Epidermal melanocyte (primary cell): ENCODE measurements at regions not wholly inside any gene's neighbourhood (a gene's known extent, or its start where the extent isn't known, plus 50 kb on each side); places are given as distances from the start of the nearest gene placed in this dataset.
A peak's percentile ranks its signal among the peaks of the same experiment; 100 is the strongest.

Experiments
- DNase-seq: peaks from one replicate; pipeline ENCODE4 v3.0.0; 2011; ENCODE audit warnings: low spot score; ENCODE audit not compliant: insufficient read length

DNA sequence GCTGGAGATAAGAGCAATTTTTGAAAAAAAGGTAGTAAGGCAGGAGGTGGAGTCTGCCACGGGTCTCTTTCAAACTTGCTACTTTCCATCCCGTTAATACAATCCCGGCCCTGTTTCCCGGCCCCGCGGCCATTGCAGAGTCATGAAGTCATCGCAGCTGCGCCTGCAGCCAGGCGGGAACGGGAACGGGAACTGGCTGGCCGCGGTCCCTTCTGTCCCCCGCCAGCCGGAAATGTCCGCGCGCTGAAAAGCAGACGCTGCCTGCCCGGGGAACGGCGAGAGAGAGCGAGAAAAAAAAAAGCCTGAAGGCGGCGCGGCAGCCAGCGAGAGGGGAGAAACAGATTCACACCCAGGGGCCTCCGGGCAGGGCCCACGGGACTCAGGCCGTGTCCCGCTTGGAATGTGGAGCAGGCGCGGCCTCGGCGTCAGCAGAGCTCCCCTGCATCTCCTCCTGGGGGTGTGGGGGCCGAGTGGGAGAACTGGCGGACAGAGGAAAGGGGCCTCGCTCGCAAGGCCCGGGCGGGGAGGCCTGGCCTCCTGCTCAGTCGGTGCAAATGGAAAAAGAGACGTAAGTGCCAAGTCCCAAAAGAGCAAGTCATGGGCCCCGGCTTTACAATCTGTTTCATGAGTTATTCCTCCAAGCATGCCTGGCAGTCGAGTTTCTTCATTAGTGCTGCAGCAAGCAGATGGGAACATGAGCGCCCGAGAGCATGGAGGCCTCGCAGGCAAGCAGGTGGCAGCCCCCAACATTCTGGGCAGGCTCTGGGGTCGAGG is 201.2 kb upstream of the GAS1 start:
- peak; percentile 42 for DNase-seq

DNA sequence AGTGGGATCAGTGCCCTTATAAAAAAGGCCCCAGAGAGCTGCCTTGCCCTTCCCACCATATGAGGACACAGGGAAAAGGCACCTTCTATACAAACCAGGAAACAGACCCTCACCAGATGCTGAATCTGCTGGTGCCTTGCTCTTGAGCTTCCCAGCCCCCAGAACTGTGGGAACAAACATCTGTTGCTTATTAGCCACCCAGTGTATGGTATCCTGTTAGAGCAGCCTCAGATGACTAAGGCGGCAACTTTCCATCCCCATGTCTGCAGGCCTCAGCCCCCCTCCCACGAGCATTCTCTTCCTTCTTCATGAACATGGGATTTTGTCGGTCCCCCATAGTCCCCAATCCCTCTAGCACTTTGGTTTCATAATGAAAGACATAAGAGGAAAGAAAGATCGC is 202.5 kb upstream of the GAS1 start:
- DNase-seq = no peak

DNA sequence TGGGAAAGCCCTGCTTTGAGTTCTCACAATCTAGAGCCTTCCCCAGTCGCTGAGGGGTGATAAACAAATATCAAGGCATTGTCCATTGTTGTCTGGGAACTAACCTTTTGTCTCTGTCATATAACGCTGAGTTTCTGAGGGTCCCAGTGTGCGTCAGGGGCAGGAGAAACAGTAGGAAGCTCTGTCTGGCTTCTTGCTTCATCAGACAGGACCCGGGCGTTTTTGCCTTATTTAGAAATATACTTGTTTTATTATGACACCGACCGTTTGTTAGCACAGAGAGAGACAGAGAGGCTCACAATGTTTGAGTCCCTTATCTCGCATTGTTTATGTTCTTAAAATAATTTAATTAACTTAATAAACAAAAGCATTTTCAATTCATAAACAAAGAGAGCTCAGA is 204.9 kb upstream of the GAS1 start:
- DNase-seq = no peak

DNA sequence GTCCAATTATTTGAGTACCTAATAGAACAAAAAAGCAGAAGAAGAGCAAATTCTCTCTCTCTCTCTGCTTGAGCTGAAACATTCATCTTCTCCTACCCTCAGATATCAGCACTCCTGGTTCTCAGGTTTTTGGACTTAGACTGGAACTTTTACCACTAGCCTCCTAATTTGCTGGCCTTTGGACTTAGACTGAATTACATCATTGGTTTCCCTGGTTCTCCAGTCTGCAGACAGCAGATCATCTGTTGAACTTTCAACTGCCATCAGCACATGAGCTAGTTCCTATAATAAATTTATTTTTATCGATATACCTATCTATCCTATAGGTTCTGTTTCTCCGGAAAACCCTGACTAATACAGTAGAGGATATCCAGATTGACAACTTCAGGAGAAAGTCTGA is 208.9 kb upstream of the GAS1 start:
- no peak for DNase-seq

DNA sequence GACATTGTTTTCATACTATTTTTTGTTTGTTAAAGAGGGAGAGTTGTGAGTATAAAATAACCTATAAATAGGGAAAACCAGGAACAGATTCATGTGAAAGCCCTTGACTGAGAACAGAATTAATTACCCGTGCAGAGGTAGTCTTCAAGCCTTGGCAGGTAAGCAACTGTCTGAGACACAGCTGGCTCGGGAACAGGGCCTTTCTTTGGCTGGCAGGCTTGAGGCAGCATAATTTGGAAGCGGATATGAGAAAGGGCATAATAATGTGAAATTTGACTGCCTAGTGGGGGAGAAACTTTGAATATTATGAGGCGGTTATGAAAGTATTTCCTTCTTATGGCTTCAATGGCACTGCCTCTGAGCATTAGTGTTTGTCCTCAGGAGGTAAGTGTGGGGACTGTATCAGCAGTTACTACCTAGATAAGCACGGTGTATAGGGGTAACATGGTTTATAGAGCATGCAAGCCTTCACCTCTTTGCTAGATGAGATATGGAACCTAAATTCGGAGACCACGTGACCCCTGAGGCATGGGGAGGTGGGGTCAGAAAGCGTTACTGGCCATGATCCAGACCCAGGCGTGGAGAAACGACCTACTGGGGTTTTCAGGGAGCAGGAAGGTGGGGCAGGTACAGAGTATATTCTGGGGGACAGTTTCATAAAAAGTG is 210.2 kb upstream of the GAS1 start:
- no peak for DNase-seq

DNA sequence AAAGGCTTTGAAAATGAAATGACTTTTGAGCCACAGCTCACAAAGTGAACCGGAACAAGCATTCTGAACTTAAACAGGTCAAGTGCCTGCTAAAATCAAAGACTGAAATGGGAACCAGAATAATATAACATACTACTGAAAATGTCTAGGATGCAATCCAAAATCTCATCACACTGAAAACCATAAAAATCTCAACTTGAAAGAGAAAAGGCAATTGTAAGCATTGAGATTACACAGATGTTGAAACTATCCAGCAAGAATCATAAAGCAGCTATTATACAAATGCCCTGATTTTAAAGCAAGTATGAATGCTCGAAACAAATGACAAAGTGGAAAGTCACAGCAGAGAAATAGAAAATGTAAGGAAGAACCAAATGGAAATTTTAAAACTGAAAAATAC is 211.5 kb upstream of the GAS1 start:
- DNase-seq = no peak

DNA sequence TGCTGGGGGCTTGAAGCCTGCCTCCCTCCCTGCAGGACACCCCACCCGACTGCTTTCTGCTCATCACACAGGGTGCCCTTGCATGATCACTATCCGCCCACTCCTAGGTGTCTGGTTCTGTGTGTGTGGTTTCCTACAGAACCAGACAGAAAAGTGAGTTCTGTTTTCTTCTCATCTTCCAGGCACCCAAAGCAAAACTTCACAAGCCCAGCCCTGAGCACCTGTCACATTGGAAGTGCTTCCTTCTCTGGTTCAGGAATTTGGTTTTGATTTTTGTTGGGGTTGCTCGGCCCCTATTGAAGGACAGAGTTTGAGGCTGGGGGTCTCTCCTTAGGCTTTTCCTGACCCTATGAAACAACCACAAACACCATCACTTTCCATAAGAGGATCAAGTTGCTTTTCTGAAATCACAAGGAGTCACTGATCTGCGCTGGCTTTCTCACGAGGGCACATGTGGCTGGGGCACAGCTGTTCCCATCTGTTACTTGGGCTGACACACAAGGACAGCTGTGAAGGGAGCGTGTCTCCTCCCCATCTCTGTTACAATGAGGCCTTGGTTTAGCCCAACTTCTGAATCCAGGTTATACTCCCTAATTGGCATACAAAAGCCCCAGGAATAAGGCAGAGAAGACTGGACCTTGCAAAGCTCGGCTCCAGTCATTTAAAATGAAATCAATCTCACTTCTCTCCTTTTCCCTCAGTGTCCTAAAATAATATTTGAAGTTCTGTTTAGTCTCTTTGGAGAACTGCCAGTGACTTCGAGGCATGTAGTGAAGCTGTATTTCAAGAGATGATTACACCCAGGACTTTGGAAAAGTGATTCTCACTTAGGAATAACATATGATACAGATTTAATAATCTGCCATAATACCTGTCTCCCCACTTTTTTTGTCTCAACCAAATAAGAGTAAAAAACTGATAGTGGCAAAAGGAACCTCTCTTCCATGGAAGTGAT is 213.1 kb upstream of the GAS1 start:
- no peak for DNase-seq

DNA sequence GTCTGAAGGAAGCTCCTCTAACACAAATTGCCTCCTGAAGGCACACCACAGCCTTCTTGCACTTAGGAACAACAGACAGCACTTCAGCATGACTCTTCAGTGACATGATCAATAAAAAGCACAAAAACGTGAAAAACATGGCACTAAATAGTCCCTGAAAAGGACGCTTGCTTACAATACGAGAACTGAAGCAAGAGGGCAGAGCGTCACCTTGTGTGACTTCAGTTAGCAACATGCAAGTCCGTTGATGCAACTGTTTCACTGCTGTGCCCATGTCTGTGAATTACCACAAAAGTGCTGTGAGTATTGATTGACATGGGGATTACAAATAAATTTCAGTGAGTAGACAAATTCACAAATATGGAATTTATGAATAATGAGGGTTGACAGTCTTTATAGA is 219.9 kb upstream of the GAS1 start:
- no peak for DNase-seq

DNA sequence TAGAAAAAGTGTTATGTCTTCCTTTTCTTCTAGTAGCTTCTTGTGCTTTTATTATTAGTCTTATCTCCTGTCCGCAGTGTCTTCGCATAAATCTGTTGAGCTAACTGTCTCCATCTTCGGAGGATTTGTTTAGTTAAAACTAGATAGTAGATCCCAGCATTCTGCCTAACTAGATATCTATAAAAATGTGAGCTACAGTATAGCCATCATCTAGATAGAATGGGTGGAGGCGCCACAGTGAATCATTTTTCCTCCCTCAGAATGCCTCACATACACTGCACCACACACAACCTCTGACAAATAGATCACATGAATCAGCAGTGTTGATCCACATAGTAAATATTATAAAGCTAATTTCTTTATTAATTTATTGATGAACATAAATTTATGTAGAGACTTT is 220.3 kb upstream of the GAS1 start:
- DNase-seq = no peak

DNA sequence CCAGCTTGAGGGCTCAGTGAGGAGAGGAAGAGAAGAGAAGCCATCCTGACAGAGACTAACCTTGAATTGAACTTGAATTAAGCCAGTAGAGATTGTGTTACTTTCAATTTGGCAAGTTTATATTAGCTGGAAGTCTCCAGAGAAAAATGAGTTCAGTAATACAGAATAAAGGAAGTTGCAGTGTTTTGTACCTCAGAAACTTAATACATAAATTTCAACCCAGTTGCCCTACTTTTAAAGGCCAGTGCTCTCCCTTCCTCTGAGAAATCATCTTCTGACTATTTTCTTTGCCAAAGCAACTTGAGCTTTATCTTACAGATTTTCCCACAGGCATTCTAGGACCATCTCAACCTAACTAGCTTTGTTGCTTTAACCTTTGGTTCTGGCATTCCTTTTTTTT is 231.0 kb upstream of the GAS1 start:
- DNase-seq = no peak

DNA sequence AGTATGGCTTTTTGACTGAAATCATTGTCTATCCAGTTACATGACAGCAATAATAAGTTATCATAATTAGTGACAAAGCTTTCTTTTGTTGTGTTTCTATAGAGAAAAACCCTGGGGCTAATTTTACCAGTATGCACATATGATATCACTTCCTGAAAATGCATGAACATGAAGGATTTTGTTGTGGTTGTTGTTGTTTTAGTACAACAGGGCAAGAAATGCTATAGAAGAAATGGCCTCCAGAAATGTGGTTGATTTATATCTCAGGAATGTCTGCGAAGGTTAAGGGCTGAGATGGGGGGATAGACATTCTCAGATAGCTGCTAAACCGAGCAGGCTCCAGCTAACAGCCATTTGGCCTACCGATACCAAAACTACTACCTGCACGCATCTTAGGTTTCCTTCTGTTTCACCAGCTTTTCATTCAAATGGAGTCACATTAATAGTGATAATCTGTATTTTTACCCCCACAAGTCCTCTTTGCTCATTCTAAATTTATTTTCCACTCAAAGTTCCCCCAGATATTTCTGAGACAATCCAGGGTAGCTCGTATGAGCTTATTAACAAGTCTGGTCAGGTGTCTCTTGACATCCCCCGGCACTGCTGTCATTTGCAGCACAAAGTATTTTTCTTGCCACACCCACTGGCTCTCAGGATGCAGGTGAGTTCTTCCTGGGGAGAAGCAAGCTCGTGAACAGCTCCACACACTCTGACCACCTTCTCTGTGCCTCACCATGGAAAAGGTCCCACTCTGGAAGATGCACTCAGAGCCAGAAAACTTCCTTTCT is 232.4 kb upstream of the GAS1 start:
- DNase-seq = no peak

DNA sequence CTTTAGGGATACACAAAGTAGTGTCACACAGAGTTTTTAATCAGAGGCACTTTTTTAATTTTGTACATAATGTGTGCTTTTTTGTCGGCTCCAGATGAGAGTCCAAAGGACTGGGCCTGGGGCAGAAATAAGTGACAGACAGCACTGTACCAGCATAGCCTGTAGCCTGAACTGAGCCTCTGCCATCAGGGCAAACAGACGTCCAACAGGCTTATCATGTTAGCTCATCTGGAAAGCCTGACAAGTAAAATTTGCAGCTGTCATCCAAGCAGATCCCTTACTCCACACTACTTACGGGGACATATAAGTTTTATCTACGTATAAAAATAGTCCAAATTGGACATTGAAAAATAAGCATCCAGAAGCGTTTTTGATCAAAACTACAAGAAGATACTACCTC is 233.1 kb upstream of the GAS1 start:
- DNase-seq = no peak

DNA sequence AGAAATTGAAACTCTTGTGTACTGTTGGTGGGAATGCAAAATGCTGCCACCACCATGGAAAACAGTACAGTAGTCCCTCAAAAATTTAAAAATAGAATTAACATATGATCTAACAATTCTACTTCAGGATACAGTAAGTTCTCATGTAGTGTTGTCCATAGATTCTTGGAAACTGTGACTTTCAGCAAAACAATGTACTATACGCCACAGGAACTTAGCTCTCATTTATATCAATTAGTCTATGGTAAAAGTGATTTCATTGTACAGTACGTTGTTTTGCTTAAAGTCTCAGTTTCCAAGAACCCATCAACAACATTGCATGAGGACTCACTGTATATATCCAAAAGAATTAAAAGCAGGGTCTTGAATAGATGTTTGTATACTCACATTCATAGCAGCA is 233.5 kb upstream of the GAS1 start:
- no peak for DNase-seq

DNA sequence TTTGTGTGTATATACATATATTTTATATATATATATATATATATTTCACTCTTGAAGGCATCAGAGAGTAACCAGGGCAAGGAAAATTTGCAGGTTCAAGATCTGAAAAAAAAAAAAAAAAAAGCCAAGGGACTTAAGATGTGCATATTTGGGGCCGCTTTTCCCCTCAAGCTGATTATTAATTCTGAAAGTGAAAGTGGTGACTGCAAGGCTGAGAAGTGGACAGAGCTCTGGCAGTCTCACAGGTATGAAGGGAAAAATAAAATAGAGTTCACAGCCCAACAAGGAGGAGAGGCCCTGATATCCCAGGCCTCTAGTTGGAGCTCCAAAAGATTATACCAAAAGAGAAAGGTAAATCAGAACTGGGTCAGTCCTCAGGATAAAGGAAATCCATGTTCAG is 234.4 kb upstream of the GAS1 start:
- no peak for DNase-seq

DNA sequence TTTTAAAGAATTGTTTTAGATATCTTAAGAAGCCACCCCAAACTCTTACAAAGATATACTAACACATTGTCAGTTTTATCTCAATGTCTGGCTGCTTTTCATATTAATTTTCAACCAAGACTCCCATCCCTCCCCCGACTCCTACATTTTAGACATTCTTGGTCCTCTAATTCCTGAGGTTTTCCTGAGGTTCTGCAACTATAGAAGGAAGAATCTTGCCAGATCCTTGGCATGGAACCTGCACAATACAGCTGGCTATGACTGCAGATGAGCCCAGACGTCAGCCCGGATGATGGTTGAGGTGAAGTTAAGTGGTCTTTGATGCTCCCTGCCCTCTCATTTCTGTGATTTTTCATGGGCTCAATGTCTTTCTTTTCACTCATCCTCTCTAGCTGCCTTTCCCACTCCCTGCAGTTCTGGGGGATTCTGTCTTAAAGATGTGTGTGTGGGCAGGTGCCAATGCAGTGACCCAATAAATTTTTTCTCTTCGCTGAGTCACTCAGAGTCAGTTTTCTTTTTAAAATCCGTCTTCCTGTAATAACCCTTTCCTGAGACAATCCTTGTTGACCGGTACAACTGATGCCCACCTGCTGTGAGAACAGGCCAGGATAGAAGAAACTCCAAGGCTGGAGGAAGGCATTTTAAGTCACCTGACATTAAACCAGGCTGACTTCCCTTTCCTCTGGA is 237.8 kb upstream of the GAS1 start:
- DNase-seq = no peak

DNA sequence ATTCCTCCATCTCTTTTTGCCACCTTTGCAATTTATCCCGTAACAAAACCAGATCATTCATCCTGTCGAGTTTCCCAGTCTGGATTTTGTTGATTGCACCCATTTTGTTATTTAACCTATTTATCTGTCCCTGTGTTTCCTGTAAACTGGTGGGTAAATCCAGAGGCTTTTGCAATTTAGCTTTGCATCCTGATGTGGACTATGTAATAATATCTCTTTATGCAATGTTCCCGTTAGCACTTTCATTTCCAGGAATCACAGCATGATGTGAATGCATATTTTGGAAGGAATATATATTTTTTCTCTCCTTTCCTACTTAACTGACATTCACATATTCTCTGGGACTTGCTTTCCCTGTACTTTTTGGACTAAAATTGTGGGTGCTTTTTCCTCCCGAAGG is 240.3 kb upstream of the GAS1 start:
- no peak for DNase-seq

DNA sequence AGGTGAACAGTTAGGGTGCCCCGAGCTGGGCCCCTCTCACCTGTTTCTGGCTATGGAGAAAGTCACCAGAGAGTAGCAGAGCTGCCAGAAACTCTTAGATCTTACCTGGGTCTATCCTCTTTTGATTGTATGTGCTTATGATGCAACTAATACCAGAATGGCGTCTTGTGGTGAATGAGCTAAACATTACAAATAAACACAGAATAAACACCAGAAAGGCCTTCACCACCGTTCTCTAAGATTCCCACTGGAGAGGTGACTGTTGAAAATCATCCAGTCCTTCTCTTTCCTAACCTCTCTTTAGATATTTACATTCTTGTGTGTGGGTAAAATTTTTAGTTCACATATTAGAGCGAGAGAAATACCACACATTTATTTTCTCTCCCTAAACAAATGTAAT is 241.7 kb upstream of the GAS1 start:
- DNase-seq = no peak

DNA sequence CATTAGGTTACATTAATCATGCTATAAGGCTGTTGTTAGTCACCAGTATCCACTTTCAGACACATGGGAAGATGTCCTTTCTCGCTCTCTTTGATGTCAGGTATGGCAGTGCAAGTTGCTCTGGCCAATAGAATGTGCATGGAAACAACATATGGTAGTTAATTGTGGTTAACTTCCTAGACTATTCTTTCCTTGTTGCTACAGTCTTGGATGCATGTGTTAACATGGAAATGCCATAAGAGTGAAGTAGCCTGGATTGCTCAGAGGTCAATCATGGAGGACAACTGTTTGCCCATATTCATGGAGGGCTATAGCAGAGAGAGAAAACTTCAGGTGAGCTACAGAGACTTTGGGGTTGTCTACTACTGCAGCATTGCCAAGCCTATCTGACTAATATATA is 245.8 kb upstream of the GAS1 start:
- no peak for DNase-seq

DNA sequence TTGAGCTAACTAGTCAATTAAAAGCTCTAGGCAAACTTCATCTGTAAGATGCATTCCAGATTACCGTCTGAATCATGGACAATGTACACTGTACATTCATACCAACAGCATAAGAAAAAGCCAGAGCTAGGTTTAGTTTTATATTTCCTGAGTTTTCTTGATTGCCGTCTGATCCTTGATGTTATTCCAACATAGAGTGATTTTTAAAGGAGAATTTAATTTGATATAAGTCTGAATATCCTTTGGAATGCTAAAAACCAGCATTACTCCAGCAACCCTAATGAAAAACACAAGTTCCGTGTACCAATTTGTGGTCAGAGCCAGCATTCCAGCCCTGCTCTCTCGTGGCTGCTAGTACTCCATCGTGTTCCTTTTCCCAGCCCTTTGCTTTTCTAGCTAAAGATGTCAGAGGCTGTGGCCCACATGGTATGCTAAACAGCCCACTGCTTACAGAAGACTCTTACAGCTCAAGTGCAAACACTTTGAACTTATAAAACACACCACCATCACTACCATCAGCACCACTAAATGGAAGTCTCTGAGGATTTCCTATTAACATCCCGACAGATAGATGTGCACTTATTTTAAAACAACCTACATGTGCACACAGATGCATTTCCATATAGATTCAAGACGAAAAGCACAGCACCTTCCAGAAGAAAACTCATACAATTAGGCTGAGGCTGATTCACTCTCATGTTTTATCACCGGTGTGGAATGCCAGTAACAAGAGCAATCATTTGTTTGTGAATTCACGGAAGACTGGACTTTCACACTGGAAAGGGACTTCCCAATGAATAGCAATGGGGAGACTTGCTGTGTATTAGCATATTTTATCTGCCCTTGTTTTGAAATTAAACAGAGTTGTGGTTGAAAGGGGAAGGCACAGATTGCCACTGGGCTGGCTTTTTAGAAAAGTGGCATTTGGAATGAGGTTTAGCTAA is 246.9 kb upstream of the GAS1 start:
- no peak for DNase-seq

DNA sequence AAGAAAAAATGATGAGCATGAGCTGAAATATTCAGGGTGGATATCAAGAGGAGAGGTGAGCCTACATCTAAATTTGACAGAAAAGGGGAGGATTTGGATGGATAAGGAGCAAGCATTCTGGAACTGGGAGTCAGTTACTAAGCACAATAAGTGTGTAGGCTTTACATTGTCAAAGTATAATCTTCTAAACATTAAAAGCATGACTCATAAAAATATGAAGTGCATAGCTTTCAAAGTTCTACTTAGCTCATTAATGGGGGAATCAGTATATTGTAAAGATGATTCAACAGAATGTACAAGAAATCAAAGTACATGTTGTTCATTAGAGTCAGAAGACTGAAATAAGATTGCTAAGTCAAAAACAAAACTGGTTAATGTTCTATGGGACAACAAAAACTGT is 248.0 kb upstream of the GAS1 start:
- DNase-seq = no peak
